ENCODE measurements at regions not wholly inside any gene's neighbourhood (a gene's known extent, or its start where the extent isn't known, plus 50 kb on each side); places are given as distances from the start of the nearest gene placed in this dataset.

DNA sequence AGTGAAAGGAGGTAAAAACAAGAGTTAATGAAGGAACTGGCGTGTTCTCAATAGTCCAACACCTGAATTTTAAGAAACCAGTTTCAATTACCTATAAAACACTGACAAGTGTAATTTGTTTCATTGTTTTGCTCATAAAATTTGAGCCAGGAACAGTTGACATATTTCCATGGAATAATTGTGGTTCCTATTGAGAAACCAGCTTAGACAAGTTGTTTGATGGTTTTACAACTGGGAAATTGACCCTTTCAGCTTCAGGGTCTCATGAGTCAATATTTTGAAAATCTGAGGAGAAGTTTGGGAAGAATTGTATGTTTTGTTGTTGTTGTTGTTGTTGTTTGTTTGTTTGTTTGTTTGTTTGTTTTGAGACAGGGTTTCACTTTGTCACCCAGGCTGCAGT, 69.1 kb upstream of the GADD45A start:
- Histone ChIP-seq H3K27ac (no peak overlapping the region), H4K20me1 (ENCODE audit: low read depth) (no peaks in the 10 kb centered on the region), H3K27me3 (no peaks in the 10 kb centered on the region), H3F3A (ENCODE audit: low read depth) (no peaks in the 10 kb centered on the region), H3K79me2 (ENCODE audit: low read depth) (no peaks in the 10 kb centered on the region), H3K4me3 (no peak overlapping the region), H3K9me3 (ENCODE audit: low read depth) (no peaks in the 10 kb centered on the region), H3K36me3 (no peaks in the 10 kb centered on the region), H3K9ac (no peak overlapping the region), H3K4me1 (no peaks in the 10 kb centered on the region), H2AFZ (replicated peaks) (no peak overlapping the region), H3K4me2 (no peak overlapping the region)
- Mint-ChIP-seq H3K4me3 (no peak overlapping the region), H3K36me3 (no peaks in the 10 kb centered on the region), H3K4me1 (peaks cover 4% of the 10 kb centered on the region), H3K27ac (no peak overlapping the region), H3K27me3 (ENCODE audit: insufficient read depth, low read depth) (peaks cover 12% of the 10 kb centered on the region), H3K9me3 (peaks cover 2% of the 10 kb centered on the region)
- DNase-seq (ENCODE audit: low spot score), result no peak
- TF ChIP-seq EZH2 (IDR thresholded peaks at IDR 0.05) (no peak), EZH2phosphoT487 (IDR thresholded peaks at IDR 0.05) (no peak)
- TF ChIP-seq, protein P1, sequence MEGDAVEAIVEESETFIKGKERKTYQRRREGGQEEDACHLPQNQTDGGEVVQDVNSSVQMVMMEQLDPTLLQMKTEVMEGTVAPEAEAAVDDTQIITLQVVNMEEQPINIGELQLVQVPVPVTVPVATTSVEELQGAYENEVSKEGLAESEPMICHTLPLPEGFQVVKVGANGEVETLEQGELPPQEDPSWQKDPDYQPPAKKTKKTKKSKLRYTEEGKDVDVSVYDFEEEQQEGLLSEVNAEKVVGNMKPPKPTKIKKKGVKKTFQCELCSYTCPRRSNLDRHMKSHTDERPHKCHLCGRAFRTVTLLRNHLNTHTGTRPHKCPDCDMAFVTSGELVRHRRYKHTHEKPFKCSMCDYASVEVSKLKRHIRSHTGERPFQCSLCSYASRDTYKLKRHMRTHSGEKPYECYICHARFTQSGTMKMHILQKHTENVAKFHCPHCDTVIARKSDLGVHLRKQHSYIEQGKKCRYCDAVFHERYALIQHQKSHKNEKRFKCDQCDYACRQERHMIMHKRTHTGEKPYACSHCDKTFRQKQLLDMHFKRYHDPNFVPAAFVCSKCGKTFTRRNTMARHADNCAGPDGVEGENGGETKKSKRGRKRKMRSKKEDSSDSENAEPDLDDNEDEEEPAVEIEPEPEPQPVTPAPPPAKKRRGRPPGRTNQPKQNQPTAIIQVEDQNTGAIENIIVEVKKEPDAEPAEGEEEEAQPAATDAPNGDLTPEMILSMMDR (IDR thresholded peaks at IDR 0.05), result no peak

DNA sequence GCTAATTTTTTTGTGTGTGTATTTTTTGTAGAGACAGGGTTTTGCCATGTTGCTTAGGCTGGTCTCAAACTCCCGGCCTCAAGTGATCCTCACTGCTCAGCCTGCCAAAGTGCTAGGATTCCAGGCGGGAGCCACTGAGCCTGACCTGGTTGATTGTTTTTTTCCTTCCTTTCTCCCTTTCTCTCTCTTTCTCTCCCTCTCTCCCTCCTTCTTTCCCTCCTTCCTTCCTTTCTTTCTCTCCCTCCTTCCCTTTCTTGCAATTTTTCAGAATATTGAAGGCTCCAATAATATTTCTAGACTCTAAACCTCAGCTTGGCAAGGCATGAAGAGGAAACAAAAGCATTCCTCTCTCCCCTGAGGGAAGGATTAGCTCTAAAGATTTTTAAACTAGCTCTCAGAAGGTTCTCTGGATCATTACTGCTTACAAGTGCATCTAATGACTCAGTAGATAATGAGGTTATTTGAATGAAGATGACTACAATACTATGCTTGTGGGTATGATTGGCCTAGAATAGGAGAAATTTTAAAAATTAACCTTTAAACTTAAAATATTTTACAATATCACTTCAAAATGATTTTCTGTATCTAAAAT, 68.5 kb upstream of the GADD45A start:
- H3K36me3 Mint-ChIP-seq, result no peaks in the 10 kb centered on the region
- no peaks in the 10 kb centered on the region for H3K4me1 ChIP-seq
- peak overlapping the region; percentile 1 for H3K27ac Mint-ChIP-seq
- no peaks in the 10 kb centered on the region for H3F3A ChIP-seq (ENCODE audit: low read depth)
- no peak for DNase-seq (ENCODE audit: low spot score)
- no peaks in the 10 kb centered on the region for H4K20me1 ChIP-seq (ENCODE audit: low read depth)
- no peaks in the 10 kb centered on the region for H3K79me2 ChIP-seq (ENCODE audit: low read depth)
- peaks cover 2% of the 10 kb centered on the region for H3K9me3 Mint-ChIP-seq
- H3K9ac ChIP-seq, result no peak overlapping the region
- H3K4me1 Mint-ChIP-seq, result peaks cover 4% of the 10 kb centered on the region
- H3K27ac ChIP-seq, result no peak overlapping the region
- no peaks in the 10 kb centered on the region for H3K9me3 ChIP-seq (ENCODE audit: low read depth)
- H3K36me3 ChIP-seq, result no peaks in the 10 kb centered on the region
- H2AFZ ChIP-seq (replicated peaks), result no peak overlapping the region
- peaks cover 12% of the 10 kb centered on the region for H3K27me3 Mint-ChIP-seq (ENCODE audit: insufficient read depth, low read depth)
- no peaks in the 10 kb centered on the region for H3K27me3 ChIP-seq
- no peak for TF ChIP-seq EZH2 (IDR thresholded peaks at IDR 0.05)
- H3K4me2 ChIP-seq, result no peak overlapping the region
- H3K4me3 ChIP-seq, result no peak overlapping the region
- H3K4me3 Mint-ChIP-seq, result no peak overlapping the region

DNA sequence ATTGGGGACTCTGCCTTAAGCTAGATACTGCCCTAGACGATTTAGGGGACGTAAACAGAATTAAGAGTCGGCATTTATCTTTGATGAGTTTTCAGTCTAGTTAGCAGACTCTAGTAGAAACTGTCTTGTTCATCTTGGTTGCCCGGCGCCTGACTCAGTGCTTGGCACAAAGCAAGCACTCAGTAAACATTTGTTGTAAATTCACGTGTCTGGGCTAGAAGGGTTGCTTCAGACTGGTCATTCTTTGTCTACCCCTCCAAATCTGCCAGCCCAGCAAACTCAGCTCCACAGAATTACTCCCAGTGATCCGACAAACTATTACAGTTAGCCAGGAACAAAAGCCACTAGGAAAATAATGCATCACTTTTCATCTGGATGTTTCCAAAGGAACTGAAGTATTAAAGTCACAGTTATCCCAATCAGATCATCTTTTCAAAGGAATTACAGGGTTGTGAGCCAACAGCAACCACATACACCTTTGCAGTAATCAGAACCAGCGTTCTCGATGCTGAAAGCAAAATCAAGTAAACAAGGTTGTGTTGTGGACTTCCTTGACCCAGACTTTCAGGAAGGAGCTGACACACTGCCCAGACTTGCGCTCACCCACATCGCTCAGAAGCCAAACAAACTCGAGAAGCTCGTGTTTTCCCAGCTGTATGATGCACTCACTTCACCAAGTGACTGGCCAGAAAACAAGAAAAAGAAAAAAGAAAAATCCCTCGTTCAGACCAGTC, 66.5 kb upstream of the GADD45A start:
- H3K4me2 ChIP-seq, result no peak overlapping the region
- no peaks in the 10 kb centered on the region for H4K20me1 ChIP-seq (ENCODE audit: low read depth)
- H3K4me1 ChIP-seq, result no peaks in the 10 kb centered on the region
- H3K27ac ChIP-seq, result no peak overlapping the region
- peaks cover 9% of the 10 kb centered on the region for H3K27me3 Mint-ChIP-seq (ENCODE audit: insufficient read depth, low read depth)
- H3K4me3 ChIP-seq, result no peak overlapping the region
- H3K36me3 ChIP-seq, result no peaks in the 10 kb centered on the region
- H3K9me3 ChIP-seq (ENCODE audit: low read depth), result no peaks in the 10 kb centered on the region
- no peak overlapping the region for H3K9ac ChIP-seq
- no peak overlapping the region for H3K4me3 Mint-ChIP-seq
- H3K36me3 Mint-ChIP-seq, result no peaks in the 10 kb centered on the region
- DNase-seq (ENCODE audit: low spot score), result no peak
- no peak overlapping the region for H3K27ac Mint-ChIP-seq
- H3K27me3 ChIP-seq, result no peaks in the 10 kb centered on the region
- H2AFZ ChIP-seq (replicated peaks), result no peak overlapping the region
- H3F3A ChIP-seq (ENCODE audit: low read depth), result no peaks in the 10 kb centered on the region
- H3K4me1 Mint-ChIP-seq, result peaks cover 4% of the 10 kb centered on the region
- H3K79me2 ChIP-seq (ENCODE audit: low read depth), result no peaks in the 10 kb centered on the region
- TF ChIP-seq, protein P1 (IDR thresholded peaks at IDR 0.05), result no peak
- TF ChIP-seq EZH2phosphoT487 (IDR thresholded peaks at IDR 0.05) (no peak), EZH2 (IDR thresholded peaks at IDR 0.05) (no peak)
- H3K9me3 Mint-ChIP-seq, result no peaks in the 10 kb centered on the region

DNA sequence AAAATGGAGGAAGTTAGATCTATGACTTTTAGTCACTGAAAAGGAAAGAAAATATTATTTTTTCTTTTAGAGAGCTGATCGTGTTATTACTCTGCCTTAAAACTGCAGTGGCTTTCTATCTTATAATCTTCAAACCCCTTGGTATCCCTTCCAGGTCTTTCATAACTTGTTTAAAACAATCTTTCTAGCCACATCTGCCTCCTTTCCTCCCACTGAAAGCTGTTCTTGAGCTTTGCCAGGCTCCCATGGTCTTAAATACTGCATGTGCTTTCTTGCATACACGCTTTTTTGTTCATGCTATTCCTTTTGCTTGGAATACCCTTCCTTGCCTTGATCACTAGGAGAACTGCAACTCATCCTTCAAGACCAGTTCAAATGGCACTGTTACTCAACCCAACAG, 65.9 kb upstream of the GADD45A start:
- Histone ChIP-seq H3K9ac (no peak overlapping the region), H3K27ac (no peak overlapping the region)
- H3K27ac Mint-ChIP-seq, result no peak overlapping the region

More for the DNA sequence above, 65.9 kb upstream of the GADD45A start:
- Histone ChIP-seq H3K27me3 (no peaks in the 10 kb centered on the region), H2AFZ (replicated peaks) (no peak overlapping the region), H3K36me3 (no peaks in the 10 kb centered on the region), H3K4me3 (no peak overlapping the region), H3K4me1 (no peaks in the 10 kb centered on the region), H3K4me2 (no peak overlapping the region), H3K9me3 (ENCODE audit: low read depth) (no peaks in the 10 kb centered on the region), H3K79me2 (ENCODE audit: low read depth) (no peaks in the 10 kb centered on the region), H3F3A (ENCODE audit: low read depth) (no peaks in the 10 kb centered on the region), H4K20me1 (ENCODE audit: low read depth) (no peaks in the 10 kb centered on the region)
- no peak for TF ChIP-seq EZH2 (IDR thresholded peaks at IDR 0.05)
- TF ChIP-seq, protein P1 (IDR thresholded peaks at IDR 0.05), result no peak
- no peak for TF ChIP-seq EZH2phosphoT487 (IDR thresholded peaks at IDR 0.05)
- Mint-ChIP-seq H3K4me1 (peaks cover 4% of the 10 kb centered on the region), H3K4me3 (no peak overlapping the region), H3K9me3 (no peaks in the 10 kb centered on the region), H3K27me3 (ENCODE audit: insufficient read depth, low read depth) (peaks cover 9% of the 10 kb centered on the region), H3K36me3 (no peaks in the 10 kb centered on the region)
- DNase-seq (ENCODE audit: low spot score), result no peak
